ENCODE measurements at regions not wholly inside any gene's neighbourhood (a gene's known extent, or its start where the extent isn't known, plus 50 kb on each side); places are given as distances from the start of the nearest gene placed in this dataset.

- 100% methylated on average over 1 of the region's 1 CpG for WGBS (ENCODE audit: insufficient coverage)
- Mint-ChIP-seq H3K9me3 (no peaks in the 10 kb centered on the region), H3K4me3 (no peak overlapping the region), H3K36me3 (peaks cover 5% of the 10 kb centered on the region), H3K4me1 (no peaks in the 10 kb centered on the region), H3K27ac (no peak overlapping the region), H3K27me3 (ENCODE audit: low read depth in 2 of 2) (peaks cover 16 to 26% of the 10 kb centered on the region in 2 donors)
- Histone ChIP-seq H3K4me3 (ENCODE audit: low read length) (no peak overlapping the region), H3K36me3 (ENCODE audit: control insufficient read depth, insufficient read depth, low read length) (no peaks in the 10 kb centered on the region), H3K4me1 (ENCODE audit: control insufficient read depth, insufficient read depth, low read length) (no peaks in the 10 kb centered on the region), H3K27ac (ENCODE audit: low read length) (no peak overlapping the region), H3K9me3 (ENCODE audit: control insufficient read depth, insufficient read depth, low read length) (no peaks in the 10 kb centered on the region), H3K27me3 (ENCODE audit: control insufficient read depth, insufficient read depth, low read length) (no peaks in the 10 kb centered on the region)
- DNase-seq (no peak), ATAC-seq (no peak)
- intact Hi-C loops (cut with micrococcal nuclease) = no loop called here
- TF ChIP-seq CTCF (IDR thresholded peaks at IDR 0.05) = no peak
Measured at GRCh38 chr7:28343462-28343861, 68.9 kb upstream of the CREB5 start.

- intact Hi-C loops (cut with micrococcal nuclease) = no loop called here
- H3K9me3 Mint-ChIP-seq = no peaks in the 10 kb centered on the region
Measured at GRCh38 chr7:28346256-28346655, 66.1 kb upstream of the CREB5 start.

GRCh38 chr7:28346676-28347363 lies 65.5 kb upstream of the CREB5 start:
- Histone ChIP-seq H3K4me1 (ENCODE audit: control insufficient read depth, insufficient read depth, low read length) (no peaks in the 10 kb centered on the region), H3K9me3 (ENCODE audit: control insufficient read depth, insufficient read depth, low read length) (no peaks in the 10 kb centered on the region), H3K27me3 (ENCODE audit: control insufficient read depth, insufficient read depth, low read length) (no peaks in the 10 kb centered on the region), H3K27ac (ENCODE audit: low read length) (no peak overlapping the region), H3K36me3 (ENCODE audit: control insufficient read depth, insufficient read depth, low read length) (no peaks in the 10 kb centered on the region), H3K4me3 (ENCODE audit: low read length) (no peak overlapping the region)
- Mint-ChIP-seq H3K27ac (no peak overlapping the region), H3K27me3 (ENCODE audit: low read depth in 2 of 2) (peaks cover 18 to 30% of the 10 kb centered on the region in 2 donors), H3K36me3 (no peaks in the 10 kb centered on the region), H3K4me1 (no peaks in the 10 kb centered on the region), H3K4me3 (no peak overlapping the region), H3K9me3 (no peaks in the 10 kb centered on the region)
- intact Hi-C loops (cut with micrococcal nuclease) = no loop called here
- ATAC-seq (no peak), DNase-seq (no peak)
- WGBS (ENCODE audit: insufficient coverage) = 87% methylated on average over 3 of the region's 3 CpGs
- no peak for TF ChIP-seq CTCF (IDR thresholded peaks at IDR 0.05)

More at GRCh38 chr7:28346256-28346655, 66.1 kb upstream of the CREB5 start:
- Mint-ChIP-seq H3K36me3 (no peaks in the 10 kb centered on the region), H3K4me1 (no peaks in the 10 kb centered on the region), H3K27me3 (ENCODE audit: low read depth in 2 of 2) (peaks cover 14 to 30% of the 10 kb centered on the region in 2 donors), H3K27ac (no peak overlapping the region), H3K4me3 (no peak overlapping the region)
- DNase-seq (no peak), ATAC-seq (no peak)
- no peaks in the 10 kb centered on the region for H3K9me3 ChIP-seq (ENCODE audit: control insufficient read depth, insufficient read depth, low read length)
- no peak overlapping the region for H3K4me3 ChIP-seq (ENCODE audit: low read length)
- TF ChIP-seq CTCF (IDR thresholded peaks at IDR 0.05) = no peak
- H3K27me3 ChIP-seq (ENCODE audit: control insufficient read depth, insufficient read depth, low read length) = no peaks in the 10 kb centered on the region
- H3K4me1 ChIP-seq (ENCODE audit: control insufficient read depth, insufficient read depth, low read length) = no peaks in the 10 kb centered on the region
- WGBS (ENCODE audit: insufficient coverage) = 60% methylated on average over 1 of the region's 1 CpG
- no peak overlapping the region for H3K27ac ChIP-seq (ENCODE audit: low read length)
- H3K36me3 ChIP-seq (ENCODE audit: control insufficient read depth, insufficient read depth, low read length) = no peaks in the 10 kb centered on the region

Measured in natural killer cell (primary cell).